ENCODE measurements at regions not wholly inside any gene's neighbourhood (a gene's known extent, or its start where the extent isn't known, plus 50 kb on each side); places are given as distances from the start of the nearest gene placed in this dataset.
"Not testable (repeated sequence)": the region's sequence is repeated elsewhere in the genome, so short reads cannot be mapped to it uniquely, and the experiment has no call there.

DNA sequence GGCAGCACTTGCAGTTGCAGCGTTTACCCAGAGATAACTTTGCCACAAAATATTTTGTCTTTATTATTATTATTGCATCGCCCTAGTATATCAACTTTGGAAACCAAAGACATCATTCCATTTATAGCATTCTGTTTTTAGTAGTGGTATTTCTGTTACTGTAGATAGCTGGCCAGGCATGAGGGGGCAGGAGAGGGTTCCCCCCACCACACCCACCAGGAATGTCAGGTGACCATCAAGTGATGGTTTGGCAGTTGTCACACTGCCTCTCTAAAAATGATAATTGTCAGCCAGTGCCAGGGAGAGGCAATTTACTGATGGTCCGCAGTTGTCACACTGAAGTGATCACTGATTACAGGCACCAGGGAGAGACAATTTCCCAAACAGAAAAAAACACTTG, 135.6 kb downstream of the TSEN15 start:
- Mint-ChIP-seq H3K4me3 (no peak overlapping the region), H3K27me3 (peaks cover 6 to 12% (median 10%) of the 10 kb centered on the region in 5 donors), H3K9me3 (no peaks in the 10 kb centered on the region), H3K27ac (no peak overlapping the region), H3K36me3 (no peaks in the 10 kb centered on the region), H3K4me1 (no peaks in the 10 kb centered on the region)
- DNase-seq (no peak), ATAC-seq (no peak)
- POLR2A ChIA-PET: no interaction called here

GRCh38 chr1:184188037-184188436, 136.5 kb downstream of the TSEN15 start:
- Mint-ChIP-seq H3K9me3 (no peaks in the 10 kb centered on the region), H3K4me3 (no peak overlapping the region), H3K4me1 (no peaks in the 10 kb centered on the region), H3K27me3 (peaks cover 4 to 12% (median 10%) of the 10 kb centered on the region in 5 donors), H3K36me3 (no peaks in the 10 kb centered on the region), H3K27ac (no peak overlapping the region)
- DNase-seq: no peak
- POLR2A ChIA-PET: no interaction called here
- no peak for ATAC-seq

- Mint-ChIP-seq H3K27me3 (peaks cover 5 to 23% (median 15%) of the 10 kb centered on the region in 5 donors), H3K27ac (no peak overlapping the region), H3K36me3 (no peaks in the 10 kb centered on the region), H3K4me1 (no peaks in the 10 kb centered on the region), H3K4me3 (no peak overlapping the region), H3K9me3 (no peaks in the 10 kb centered on the region)
- POLR2A ChIA-PET: no interaction called here
- DNase-seq (no peak), ATAC-seq (no peak)
Observed at GRCh38 chr1:184189361-184189760, 137.8 kb downstream of the TSEN15 start.

- H3K4me3 Mint-ChIP-seq: no peak overlapping the region
- no peaks in the 10 kb centered on the region for H3K36me3 Mint-ChIP-seq
- peaks cover 4 to 28% (median 14%) of the 10 kb centered on the region in 5 donors for H3K27me3 Mint-ChIP-seq
- DNase-seq: no peak
- no peak for ATAC-seq
- no peaks in the 10 kb centered on the region for H3K9me3 Mint-ChIP-seq
- POLR2A ChIA-PET: no interaction called here
- no peak overlapping the region for H3K27ac Mint-ChIP-seq
- H3K4me1 Mint-ChIP-seq: no peaks in the 10 kb centered on the region
Observed at GRCh38 chr1:184190616-184191015, 139.1 kb downstream of the TSEN15 start.

DNA sequence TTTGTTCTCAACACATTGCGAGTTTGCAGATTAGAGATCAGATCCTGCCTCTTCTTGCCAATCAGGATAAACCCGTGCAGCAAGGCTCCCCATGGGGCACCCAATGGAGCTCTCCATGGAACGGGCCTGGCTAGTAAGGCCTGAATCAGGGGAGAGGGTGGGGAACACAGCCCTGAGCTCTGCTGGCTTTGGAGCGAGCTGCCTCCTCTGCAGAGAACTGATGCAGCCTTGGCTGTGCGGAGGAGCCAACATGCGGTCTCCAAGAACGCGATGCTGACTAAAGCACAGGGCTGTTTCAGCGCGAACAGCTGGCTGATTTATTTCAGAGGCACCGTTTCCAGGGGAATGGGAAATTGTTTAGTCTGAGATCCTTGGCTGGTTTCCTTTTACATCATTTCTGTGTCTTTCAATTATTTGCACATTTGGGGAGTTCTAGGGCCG, 139.7 kb downstream of the TSEN15 start:
- Mint-ChIP-seq H3K9me3 (no peaks in the 10 kb centered on the region), H3K4me1 (no peaks in the 10 kb centered on the region), H3K36me3 (no peaks in the 10 kb centered on the region), H3K4me3 (no peak overlapping the region), H3K27ac (no peak overlapping the region), H3K27me3 (peaks cover 4 to 28% (median 14%) of the 10 kb centered on the region in 5 donors)
- DNase-seq: no peak
- POLR2A ChIA-PET: no interaction called here
- no peak for ATAC-seq

GRCh38 chr1:184192796-184193195, 141.3 kb downstream of the TSEN15 start:
- no peak overlapping the region for H3K27ac Mint-ChIP-seq
- no peak overlapping the region for H3K4me3 Mint-ChIP-seq
- H3K9me3 Mint-ChIP-seq: no peaks in the 10 kb centered on the region
- H3K27me3 Mint-ChIP-seq: peaks cover 4 to 28% (median 15%) of the 10 kb centered on the region in 5 donors
- ATAC-seq: no peak
- no peaks in the 10 kb centered on the region for H3K4me1 Mint-ChIP-seq
- H3K36me3 Mint-ChIP-seq: no peaks in the 10 kb centered on the region
- POLR2A ChIA-PET: no interaction called here
- DNase-seq: no peak

- no peak for DNase-seq
Observed at GRCh38 chr1:184193451-184193850, 141.9 kb downstream of the TSEN15 start.

DNA sequence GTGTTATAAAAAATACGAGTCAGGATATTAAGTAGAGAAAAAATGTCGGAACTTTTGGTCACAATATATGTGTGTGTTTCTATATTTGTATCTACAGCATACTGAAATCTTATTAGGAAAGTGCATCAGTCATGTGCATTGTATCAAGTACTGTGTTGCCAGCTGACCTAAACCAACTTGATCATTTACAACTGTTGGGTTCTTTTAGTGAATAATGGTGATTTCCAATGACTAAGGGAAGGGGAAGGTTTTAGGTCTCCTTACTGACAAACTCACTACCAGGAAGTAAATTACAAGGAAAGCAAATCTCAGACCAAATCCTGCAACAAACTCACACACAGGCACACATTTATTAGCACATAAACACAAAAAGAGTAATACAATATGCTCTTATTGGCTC, 142.7 kb downstream of the TSEN15 start:
- POLR2A ChIA-PET: no interaction called here
- Mint-ChIP-seq H3K4me1 (no peaks in the 10 kb centered on the region), H3K27me3 (peaks cover 4 to 28% (median 15%) of the 10 kb centered on the region in 5 donors), H3K27ac (no peak overlapping the region), H3K9me3 (no peaks in the 10 kb centered on the region), H3K36me3 (no peaks in the 10 kb centered on the region), H3K4me3 (no peak overlapping the region)
- ATAC-seq (no peak), DNase-seq (no peak)

More at GRCh38 chr1:184193451-184193850, 141.9 kb downstream of the TSEN15 start:
- POLR2A ChIA-PET: no interaction called here
- H3K36me3 Mint-ChIP-seq: no peaks in the 10 kb centered on the region
- ATAC-seq: no peak
- H3K9me3 Mint-ChIP-seq: no peaks in the 10 kb centered on the region
- peaks cover 4 to 28% (median 15%) of the 10 kb centered on the region in 5 donors for H3K27me3 Mint-ChIP-seq
- H3K27ac Mint-ChIP-seq: no peak overlapping the region
- H3K4me3 Mint-ChIP-seq: no peak overlapping the region
- no peaks in the 10 kb centered on the region for H3K4me1 Mint-ChIP-seq

DNA sequence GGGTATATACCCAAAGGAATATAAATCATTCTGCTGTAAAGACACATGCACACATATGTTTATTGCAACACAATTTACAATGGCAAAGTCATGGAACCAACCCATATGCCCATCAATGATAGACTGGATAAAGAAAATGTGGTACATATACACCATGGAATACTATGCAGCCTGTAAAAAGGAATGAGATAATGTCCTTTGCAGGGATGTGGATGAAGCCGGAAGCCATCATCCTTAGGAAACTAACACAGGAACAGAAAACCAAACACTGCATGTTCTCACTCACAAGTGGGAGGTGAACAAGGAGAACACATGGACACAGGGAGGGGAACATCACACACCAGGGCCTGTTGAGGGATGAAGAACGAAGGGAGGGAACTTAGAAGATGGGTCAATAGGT, 144.2 kb downstream of the TSEN15 start:
- not testable (repeated sequence) for ATAC-seq

GRCh38 chr1:184197831-184198230, 146.3 kb downstream of the TSEN15 start:
- Mint-ChIP-seq H3K4me3 (no peak overlapping the region), H3K27ac (no peak overlapping the region), H3K36me3 (no peaks in the 10 kb centered on the region), H3K4me1 (no peaks in the 10 kb centered on the region), H3K27me3 (peaks cover 5 to 28% (median 9%) of the 10 kb centered on the region in 5 donors), H3K9me3 (peaks cover 0 to 2% (median 0%) of the 10 kb centered on the region in 9 donors)
- DNase-seq: no peak
- ATAC-seq: no peak
- POLR2A ChIA-PET: no interaction called here

More for the DNA sequence above, 144.2 kb downstream of the TSEN15 start:
- H3K27ac Mint-ChIP-seq, H3K9me3 Mint-ChIP-seq, H3K4me1 Mint-ChIP-seq, DNase-seq, H3K4me3 Mint-ChIP-seq, POLR2A ChIA-PET, H3K36me3 Mint-ChIP-seq: not testable (repeated sequence)
- H3K27me3 Mint-ChIP-seq: peaks cover 5 to 19% (median 13%) of the 10 kb centered on the region in 5 donors

- peaks cover 3 to 18% (median 5%) of the 10 kb centered on the region in 5 donors for H3K27me3 Mint-ChIP-seq
- no peak for ATAC-seq
- no peak overlapping the region for H3K27ac Mint-ChIP-seq
- no peak for DNase-seq
- H3K4me3 Mint-ChIP-seq: no peak overlapping the region
- no peaks in the 10 kb centered on the region for H3K36me3 Mint-ChIP-seq
- no peaks in the 10 kb centered on the region for H3K4me1 Mint-ChIP-seq
- POLR2A ChIA-PET: no interaction called here
- H3K9me3 Mint-ChIP-seq: peaks cover 0 to 3% (median 0%) of the 10 kb centered on the region in 9 donors
Observed at GRCh38 chr1:184199036-184199435, 147.5 kb downstream of the TSEN15 start.

DNA sequence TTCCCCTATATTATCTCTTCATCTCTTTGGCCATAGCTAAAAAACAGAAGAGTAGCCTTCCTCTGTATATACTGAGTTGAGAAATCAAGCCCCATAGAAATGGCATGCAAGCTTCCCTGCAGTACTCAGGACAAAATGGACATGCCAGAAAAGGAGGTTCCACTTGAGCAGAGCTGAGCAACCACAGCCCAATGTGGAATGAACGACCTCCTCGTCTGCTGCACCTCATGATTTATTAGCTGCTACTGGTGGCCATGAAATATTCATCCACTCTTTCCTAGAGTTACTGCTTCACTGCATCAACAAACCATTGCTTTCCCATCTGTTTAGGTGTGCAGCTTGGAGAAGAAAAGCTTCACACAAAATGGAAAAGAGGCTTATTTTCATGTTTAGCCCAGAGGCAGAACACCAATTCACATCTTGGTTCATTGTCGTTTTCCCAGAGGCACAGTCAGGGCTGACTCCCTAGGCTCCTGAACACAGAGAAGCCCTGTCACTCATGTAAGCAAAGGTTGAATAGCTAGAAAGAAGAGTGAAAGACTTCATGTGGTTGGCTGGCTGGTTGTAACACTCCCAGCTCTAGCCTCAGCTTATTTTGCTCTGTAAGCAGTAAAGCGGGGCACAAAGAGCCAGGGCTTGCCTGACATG, 148.0 kb downstream of the TSEN15 start:
- Mint-ChIP-seq H3K27ac (no peak overlapping the region), H3K4me3 (no peak overlapping the region), H3K36me3 (no peaks in the 10 kb centered on the region), H3K9me3 (peaks cover 0 to 3% (median 0%) of the 10 kb centered on the region in 9 donors), H3K4me1 (no peaks in the 10 kb centered on the region), H3K27me3 (peaks cover 0 to 13% (median 5%) of the 10 kb centered on the region in 5 donors)
- ATAC-seq (no peak), DNase-seq (no peak)
- POLR2A ChIA-PET: no interaction called here

DNA sequence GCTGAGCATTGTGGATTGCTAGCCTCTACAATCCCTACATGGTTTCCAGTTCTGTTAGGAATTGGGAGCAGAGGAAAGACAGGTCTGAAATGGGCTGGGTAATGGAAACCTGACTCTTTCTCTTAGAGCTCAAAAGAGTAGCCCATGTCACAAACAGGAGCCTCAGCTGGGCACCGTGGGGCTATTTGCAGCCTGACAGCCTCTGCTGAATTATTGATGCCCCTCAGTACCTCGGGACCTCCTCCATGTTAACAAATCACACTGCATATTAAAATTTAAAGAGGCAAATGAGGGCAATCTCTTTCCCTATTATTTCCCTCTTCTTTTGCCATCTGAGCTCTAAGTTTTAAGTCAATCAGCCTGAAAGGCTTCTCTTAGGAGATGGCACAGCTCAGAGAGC, 157.1 kb downstream of the TSEN15 start:
- DNase-seq (no peak), ATAC-seq (no peak)
- Mint-ChIP-seq H3K27ac (no peak overlapping the region), H3K9me3 (no peaks in the 10 kb centered on the region), H3K36me3 (no peaks in the 10 kb centered on the region), H3K4me1 (peaks cover 0 to 3% (median 0%) of the 10 kb centered on the region in 4 donors), H3K27me3 (peaks cover 5 to 24% (median 6%) of the 10 kb centered on the region in 5 donors), H3K4me3 (no peak overlapping the region)
- POLR2A ChIA-PET: no interaction called here

GRCh38 chr1:184210031-184210430, 158.5 kb downstream of the TSEN15 start:
- Mint-ChIP-seq H3K27me3 (peaks cover 5 to 26% (median 8%) of the 10 kb centered on the region in 5 donors), H3K27ac (no peak overlapping the region), H3K4me1 (peaks cover 0 to 3% (median 0%) of the 10 kb centered on the region in 4 donors), H3K9me3 (no peaks in the 10 kb centered on the region), H3K36me3 (no peaks in the 10 kb centered on the region), H3K4me3 (no peak overlapping the region)
- DNase-seq (no peak), ATAC-seq (no peak)
- POLR2A ChIA-PET: no interaction called here
